ENCODE measurements at regions not wholly inside any gene's neighbourhood (a gene's known extent, or its start where the extent isn't known, plus 50 kb on each side); places are given as distances from the start of the nearest gene placed in this dataset.

DNA sequence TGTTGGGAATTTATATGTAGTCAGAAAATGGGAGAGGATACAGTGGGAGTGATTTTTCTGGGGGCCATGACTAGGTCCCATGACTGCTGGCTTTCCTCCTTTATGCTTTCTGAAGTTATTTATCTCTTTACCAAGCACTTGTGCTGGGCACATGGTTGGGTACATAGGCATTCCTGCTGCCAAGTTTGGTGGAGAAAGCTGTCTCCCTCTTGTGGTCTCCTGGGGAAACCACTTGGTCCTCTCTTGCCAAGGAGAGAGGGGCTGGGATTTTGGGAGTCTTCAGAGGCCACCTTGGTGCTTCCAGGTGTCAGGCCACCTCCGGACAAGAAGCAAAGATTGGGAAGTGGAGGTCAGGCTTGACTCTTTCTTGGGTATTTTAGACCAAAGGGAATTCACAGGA, 120.2 kb upstream of the KCNE2 start:
- TF ChIP-seq, protein P1, sequence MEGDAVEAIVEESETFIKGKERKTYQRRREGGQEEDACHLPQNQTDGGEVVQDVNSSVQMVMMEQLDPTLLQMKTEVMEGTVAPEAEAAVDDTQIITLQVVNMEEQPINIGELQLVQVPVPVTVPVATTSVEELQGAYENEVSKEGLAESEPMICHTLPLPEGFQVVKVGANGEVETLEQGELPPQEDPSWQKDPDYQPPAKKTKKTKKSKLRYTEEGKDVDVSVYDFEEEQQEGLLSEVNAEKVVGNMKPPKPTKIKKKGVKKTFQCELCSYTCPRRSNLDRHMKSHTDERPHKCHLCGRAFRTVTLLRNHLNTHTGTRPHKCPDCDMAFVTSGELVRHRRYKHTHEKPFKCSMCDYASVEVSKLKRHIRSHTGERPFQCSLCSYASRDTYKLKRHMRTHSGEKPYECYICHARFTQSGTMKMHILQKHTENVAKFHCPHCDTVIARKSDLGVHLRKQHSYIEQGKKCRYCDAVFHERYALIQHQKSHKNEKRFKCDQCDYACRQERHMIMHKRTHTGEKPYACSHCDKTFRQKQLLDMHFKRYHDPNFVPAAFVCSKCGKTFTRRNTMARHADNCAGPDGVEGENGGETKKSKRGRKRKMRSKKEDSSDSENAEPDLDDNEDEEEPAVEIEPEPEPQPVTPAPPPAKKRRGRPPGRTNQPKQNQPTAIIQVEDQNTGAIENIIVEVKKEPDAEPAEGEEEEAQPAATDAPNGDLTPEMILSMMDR (IDR thresholded peaks at IDR 0.05), result no peak
- TF ChIP-seq EZH2 (IDR thresholded peaks at IDR 0.05; ENCODE audit: borderline replicate concordance, insufficient read depth, low read depth, low read length, poor library complexity, severe bottlenecking), result no peak
- no peak overlapping the region for H3K4me3 ChIP-seq (ENCODE audit: control extremely low read depth in 1 of 5, extremely low read depth in 1 of 5, insufficient read depth in 1 of 5, low read depth in 2 of 5, low read length in 4 of 5)
- no peak overlapping the region for H3K4me2 ChIP-seq (replicated peaks; ENCODE audit: low read depth, low read length, poor library complexity, severe bottlenecking)
- ChIA-PET CTCF (interaction anchor here (4.7 kb wide), 1 partner anchor 320 kb away, joined by 26 read pairs; no protein-coding TSS in a partner anchor), POLR2A (no interaction called here)
- peaks cover 3% of the 10 kb centered on the region for H3K27me3 Mint-ChIP-seq
- DNase-seq, result peak; percentile 8
- no peaks in the 10 kb centered on the region for H3K4me1 Mint-ChIP-seq
- H3K27ac ChIP-seq (ENCODE audit: low read length in 2 of 2), result no peak overlapping the region
- no peaks in the 10 kb centered on the region for H4K20me1 ChIP-seq (ENCODE audit: control insufficient read depth, insufficient read depth, low read length, poor library complexity, severe bottlenecking)
- ATAC-seq (ENCODE audit: low read depth), result no peak
- H3K9me3 Mint-ChIP-seq (ENCODE audit: insufficient read depth), result no peaks in the 10 kb centered on the region
- no peaks in the 10 kb centered on the region for H3K79me2 ChIP-seq (ENCODE audit: control insufficient read depth, insufficient read depth, low read length)
- H3K36me3 ChIP-seq (replicated peaks in 1 of 2; ENCODE audit: control extremely low read depth in 1 of 2, control insufficient read depth in 1 of 2, extremely low read depth in 1 of 2, insufficient read depth in 2 of 2, low read length in 1 of 2), result no peaks in the 10 kb centered on the region
- no peak overlapping the region for H3K27ac Mint-ChIP-seq
- no peak overlapping the region for H2AFZ ChIP-seq (ENCODE audit: insufficient read depth, low read depth, low read length, poor library complexity, severe bottlenecking)
- peaks cover 0 to 11% (median 3%) of the 10 kb centered on the region in 3 donors for H3K9me3 ChIP-seq (ENCODE audit: control extremely low read depth in 1 of 3, control insufficient read depth in 2 of 3, insufficient read depth in 1 of 3, low read length in 2 of 3)
- intact Hi-C loops (cut with micrococcal nuclease), result loop anchor here (5.0 kb wide), 1 partner anchor 321 kb away; no protein-coding TSS in a partner anchor
- H3K27me3 ChIP-seq (replicated peaks in 1 of 4; ENCODE audit: control extremely low read depth in 1 of 4, control insufficient read depth in 3 of 4, insufficient read depth in 4 of 4, low read length in 3 of 4), result no peaks in the 10 kb centered on the region
- no peaks in the 10 kb centered on the region for H3K4me1 ChIP-seq (ENCODE audit: control insufficient read depth in 2 of 2, insufficient read depth in 2 of 2, low read length in 2 of 2)
- H3K4me3 Mint-ChIP-seq, result no peak overlapping the region
- WGBS (ENCODE audit: insufficient coverage), result 100% methylated on average over 1 of the region's 1 CpG
- no peak overlapping the region for H3K9ac ChIP-seq (ENCODE audit: low read length)

DNA sequence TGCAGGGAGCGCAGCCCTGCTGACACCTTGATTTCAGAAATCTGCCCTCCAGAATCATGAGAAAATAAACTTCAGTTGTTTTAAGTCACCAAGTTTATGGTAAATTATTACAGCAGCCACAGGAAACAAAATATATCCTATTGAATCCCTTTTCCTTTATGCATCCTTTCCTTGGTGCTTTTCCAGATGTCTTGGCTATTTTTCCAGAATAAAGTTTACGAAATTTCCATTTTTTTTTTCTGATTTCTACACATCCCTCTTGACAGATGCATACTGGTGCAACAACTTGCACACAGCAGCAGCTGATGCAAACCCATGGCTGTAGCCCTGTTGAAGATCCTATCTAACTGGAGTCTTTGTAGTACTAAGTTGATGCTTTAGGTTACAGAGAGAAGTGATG, 111.1 kb upstream of the KCNE2 start:
- H3K4me3 Mint-ChIP-seq, result no peak overlapping the region
- DNase-seq, result no peak
- Histone ChIP-seq H2AFZ (ENCODE audit: insufficient read depth, low read depth, low read length, poor library complexity, severe bottlenecking) (no peak overlapping the region), H3K27ac (ENCODE audit: low read length in 2 of 2) (no peak overlapping the region), H3K36me3 (replicated peaks in 1 of 2; ENCODE audit: control extremely low read depth in 1 of 2, control insufficient read depth in 1 of 2, extremely low read depth in 1 of 2, insufficient read depth in 2 of 2, low read length in 1 of 2) (no peaks in the 10 kb centered on the region), H3K9me3 (ENCODE audit: control extremely low read depth in 1 of 3, control insufficient read depth in 2 of 3, insufficient read depth in 1 of 3, low read length in 2 of 3) (peaks cover 8 to 14% (median 12%) of the 10 kb centered on the region in 3 donors), H3K9ac (ENCODE audit: low read length) (no peak overlapping the region), H3K4me3 (ENCODE audit: control extremely low read depth in 1 of 5, extremely low read depth in 1 of 5, insufficient read depth in 1 of 5, low read depth in 2 of 5, low read length in 4 of 5) (no peak overlapping the region), H4K20me1 (ENCODE audit: control insufficient read depth, insufficient read depth, low read length, poor library complexity, severe bottlenecking) (no peaks in the 10 kb centered on the region), H3K27me3 (replicated peaks in 1 of 4; ENCODE audit: control extremely low read depth in 1 of 4, control insufficient read depth in 3 of 4, insufficient read depth in 4 of 4, low read length in 3 of 4) (no peaks in the 10 kb centered on the region), H3K4me1 (ENCODE audit: control insufficient read depth in 2 of 2, insufficient read depth in 2 of 2, low read length in 2 of 2) (no peaks in the 10 kb centered on the region), H3K4me2 (replicated peaks; ENCODE audit: low read depth, low read length, poor library complexity, severe bottlenecking) (no peak overlapping the region), H3K79me2 (ENCODE audit: control insufficient read depth, insufficient read depth, low read length) (no peaks in the 10 kb centered on the region)
- ATAC-seq (ENCODE audit: low read depth), result no peak
- ChIA-PET CTCF (no interaction called here), POLR2A (no interaction called here)
- H3K27me3 Mint-ChIP-seq, result peaks cover 20% of the 10 kb centered on the region
- 67% methylated on average over 1 of the region's 2 CpGs for WGBS (ENCODE audit: insufficient coverage)
- H3K4me1 Mint-ChIP-seq, result no peaks in the 10 kb centered on the region
- TF ChIP-seq EZH2 (IDR thresholded peaks at IDR 0.05; ENCODE audit: borderline replicate concordance, insufficient read depth, low read depth, low read length, poor library complexity, severe bottlenecking), result no peak
- TF ChIP-seq, protein P1 (IDR thresholded peaks at IDR 0.05), result no peak
- H3K9me3 Mint-ChIP-seq (ENCODE audit: insufficient read depth), result peaks cover 7% of the 10 kb centered on the region
- intact Hi-C loops (cut with micrococcal nuclease), result no loop called here
- no peak overlapping the region for H3K27ac Mint-ChIP-seq

Data from B cell (primary cell).